Fibroblast of lung (primary cell): ENCODE measurements at regions not wholly inside any gene's neighbourhood (a gene's known extent, or its start where the extent isn't known, plus 50 kb on each side); places are given as distances from the start of the nearest gene placed in this dataset.

Experiments used
- CTCF ChIP-seq, 2 donors: IDR thresholded peaks in 1 of 2; conservative IDR thresholded peaks in 1 of 2; 1 replicate in 1 of 2; 2 replicates in 1 of 2; pipeline ENCODE4 v1.5.1; 2011 to 2012; ENCODE audit warnings: low read length in 2 of 2, control low read depth in 1 of 2, inconsistent platforms in 1 of 2, low read depth in 1 of 2, mild to moderate bottlenecking in 1 of 2
- EZH2 ChIP-seq: IDR thresholded peaks from 2 replicates; pipeline ENCODE4 v1.5.1; 2012; ENCODE audit warnings: low read length, control low read depth, mild to moderate bottlenecking; ENCODE audit errors: missing control alignments

GRCh38 chr2:12543978-12544558 is 172.7 kb upstream of the TRIB2 start:
- TF ChIP-seq CTCF (conservative IDR thresholded peaks at IDR 0.05 in 1 of 2, IDR thresholded peaks at IDR 0.05 in 1 of 2; ENCODE audit: low read depth in 1 of 2, low read length in 2 of 2) = no peak
- TF ChIP-seq EZH2 = no peak
